HuH-7 (cell line): ENCODE measurements at regions not wholly inside any gene's neighbourhood (a gene's known extent, or its start where the extent isn't known, plus 50 kb on each side); places are given as distances from the start of the nearest gene placed in this dataset.
"Not testable (repeated sequence)": the region's sequence is repeated elsewhere in the genome, so short reads cannot be mapped to it uniquely, and the experiment has no call there.

Experiments used
- DNase-seq: peaks from one replicate; pipeline ENCODE4 v3.0.0; 2011; ENCODE audit warnings: low spot score

DNA sequence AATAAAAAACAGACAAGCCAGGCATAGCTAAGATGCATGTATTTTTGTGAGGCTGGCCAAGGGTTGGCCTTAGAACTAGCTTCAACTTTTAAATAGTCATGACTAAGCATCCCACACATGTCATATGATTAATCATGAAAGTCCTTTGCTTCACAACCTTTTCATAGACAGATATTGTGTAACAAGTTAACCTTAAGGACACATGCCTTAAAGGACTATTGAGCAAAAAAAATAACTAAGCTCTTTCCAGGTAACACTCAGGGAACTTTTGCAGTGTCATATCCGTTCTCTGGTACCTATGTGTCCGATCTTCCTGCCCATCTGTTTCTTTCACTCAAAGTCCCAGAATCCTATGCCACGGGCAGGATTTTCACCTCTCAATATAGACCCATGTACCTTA is 498.4 kb downstream of the STK39 start:
- no peak for DNase-seq

GRCh38 chr2:167748536-167748935 is 498.9 kb downstream of the STK39 start:
- no peak for DNase-seq

- no peak for DNase-seq
Measured at GRCh38 chr2:167745667-167746066, 501.7 kb downstream of the STK39 start.

DNA sequence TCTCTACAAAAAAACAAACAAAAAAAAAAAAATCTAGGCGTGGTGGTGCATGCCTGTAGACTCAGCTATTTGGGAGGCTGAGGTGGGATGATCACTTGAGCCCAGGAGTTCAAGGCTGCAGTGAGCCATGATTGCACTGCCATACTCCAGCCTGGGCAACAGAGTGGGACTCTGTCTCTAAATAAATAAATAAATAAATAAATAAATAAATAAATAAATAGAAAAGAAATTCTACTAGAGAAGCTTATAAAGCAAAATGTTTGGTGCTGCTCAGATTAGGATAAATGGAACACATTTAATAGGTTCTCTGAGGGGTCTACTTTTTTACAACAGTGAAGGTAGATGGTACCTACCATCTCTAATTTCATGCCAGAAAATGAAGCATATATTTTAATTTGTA is 507.5 kb downstream of the STK39 start:
- DNase-seq: not testable (repeated sequence)

DNA sequence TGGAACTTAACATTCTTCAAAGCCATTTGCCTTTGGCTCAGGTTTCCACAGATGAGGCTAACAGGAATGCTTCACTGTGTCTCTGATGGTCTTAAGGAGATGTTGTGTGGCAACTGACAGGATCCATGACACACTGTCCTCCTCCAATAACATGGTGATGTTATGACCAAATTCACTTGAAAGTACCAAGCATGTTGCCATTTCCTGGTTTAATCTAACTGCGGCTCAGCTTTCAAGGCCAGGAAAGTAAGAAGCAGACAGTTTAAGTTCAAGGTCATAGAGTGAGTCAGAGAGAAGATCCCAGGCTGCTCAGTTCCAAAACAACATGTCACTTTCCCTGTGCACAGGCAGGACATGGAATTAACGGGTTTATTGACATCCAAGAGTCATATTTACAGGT is 513.6 kb downstream of the STK39 start:
- DNase-seq: no peak

- DNase-seq: no peak
Measured at GRCh38 chr2:167732326-167732725, 515.1 kb downstream of the STK39 start.

GRCh38 chr2:167729911-167730310 is 517.5 kb downstream of the STK39 start:
- no peak for DNase-seq

- DNase-seq: no peak
Measured at GRCh38 chr2:167726788-167727187, 520.6 kb downstream of the STK39 start.

DNA sequence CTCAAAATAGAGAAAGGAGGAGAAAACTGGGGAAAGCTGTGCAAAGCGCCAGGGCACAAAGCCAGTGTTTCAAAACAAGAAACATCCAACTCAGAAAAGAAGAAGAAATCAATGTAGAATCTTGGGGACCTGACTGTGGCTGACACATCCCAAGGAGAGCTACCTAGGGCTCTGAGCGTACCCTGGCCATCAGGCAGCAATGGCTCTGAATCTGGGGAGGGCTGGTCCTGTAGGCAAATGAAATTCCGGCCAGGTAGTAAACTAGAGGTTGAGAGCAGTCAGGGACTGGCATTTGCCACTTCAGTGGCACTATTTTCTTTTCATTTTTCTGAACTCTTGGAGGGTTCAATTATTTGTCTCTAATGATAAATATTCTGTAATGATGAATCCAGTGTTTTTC is 525.8 kb downstream of the STK39 start:
- DNase-seq: no peak

DNA sequence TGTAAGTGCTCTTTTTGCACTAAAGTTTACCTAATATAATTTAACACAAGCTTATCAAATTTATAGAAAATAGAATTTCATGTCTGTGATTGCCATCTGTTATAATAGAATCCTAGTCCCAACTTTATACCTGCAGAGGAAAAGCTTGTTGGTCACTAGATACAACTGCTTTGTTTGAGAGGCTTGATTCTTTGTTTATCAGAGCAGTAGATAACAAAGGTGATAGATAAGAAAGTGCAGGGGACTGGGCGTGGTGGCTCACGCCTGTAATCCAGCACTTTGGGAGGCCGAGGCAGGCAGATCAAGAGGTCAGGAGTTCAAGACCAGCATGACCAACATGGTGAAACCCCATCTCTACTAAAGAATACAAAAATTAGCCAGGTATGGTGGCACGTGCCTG is 528.0 kb downstream of the STK39 start:
- DNase-seq: no peak

GRCh38 chr2:167718560-167718959 is 528.8 kb downstream of the STK39 start:
- peak; percentile 43 for DNase-seq

DNA sequence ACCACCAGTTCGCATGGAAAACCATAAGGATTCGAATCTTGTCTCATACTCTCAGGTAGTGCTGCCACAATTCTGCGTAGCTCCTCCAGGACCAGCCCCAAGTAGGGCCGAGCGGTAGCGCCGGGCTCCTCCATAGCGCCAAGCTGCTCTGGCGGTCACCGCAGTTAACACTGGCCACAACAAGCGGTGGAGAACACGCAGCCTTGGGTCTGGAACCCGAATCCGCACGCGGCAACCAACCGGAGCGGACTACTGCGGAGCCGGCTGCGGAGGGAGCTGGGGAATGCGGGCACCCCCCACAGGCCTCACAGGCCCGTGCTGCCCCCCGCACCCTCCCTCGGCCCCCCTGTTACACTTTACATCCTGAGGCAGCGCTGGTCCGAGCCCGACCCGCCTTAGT is 531.5 kb downstream of the STK39 start:
- no peak for DNase-seq

DNA sequence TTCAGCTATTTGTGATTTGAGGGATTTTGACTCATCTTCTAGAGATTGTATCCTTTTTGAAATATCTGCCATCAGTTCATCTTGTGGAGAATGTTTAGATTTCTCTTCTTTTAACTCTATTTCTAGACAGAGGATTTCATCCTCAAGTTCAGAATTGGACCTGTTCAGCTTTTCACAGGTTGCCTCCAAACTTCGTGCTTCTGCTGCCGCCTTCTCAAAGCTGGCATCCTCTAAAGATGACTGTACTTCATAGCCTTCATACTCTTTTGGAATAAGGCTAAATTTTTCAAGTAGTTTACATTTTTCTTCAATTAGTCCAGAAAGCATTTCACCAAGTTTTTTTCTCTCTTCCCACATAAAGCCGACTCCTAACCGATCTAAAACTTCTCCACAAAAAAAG is 531.9 kb downstream of the STK39 start:
- DNase-seq: not testable (repeated sequence)

GRCh38 chr2:167712275-167712674 is 535.1 kb downstream of the STK39 start:
- DNase-seq: no peak

DNA sequence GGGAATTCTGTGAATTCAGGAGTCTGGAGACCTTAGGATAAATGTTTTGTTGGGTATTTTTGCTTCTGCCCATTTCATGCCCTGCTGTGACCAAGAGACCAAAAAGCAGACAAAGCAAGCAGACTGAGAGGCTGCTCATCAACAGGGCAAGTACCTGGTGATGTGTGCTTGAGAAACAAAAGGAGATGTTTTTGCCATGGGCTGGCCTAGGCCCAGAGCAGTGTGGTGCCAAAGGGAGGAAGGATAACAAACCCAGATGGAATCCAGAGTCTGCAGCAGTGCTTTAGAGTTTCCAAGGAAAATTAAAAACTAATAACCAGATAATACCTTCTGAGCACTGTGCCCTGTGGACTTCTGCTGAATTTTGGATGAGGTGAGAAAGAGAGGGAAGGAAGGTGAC is 538.4 kb downstream of the STK39 start:
- DNase-seq: no peak

- DNase-seq: peak; percentile 20
Measured at GRCh38 chr2:167706800-167707199, 540.6 kb downstream of the STK39 start.

GRCh38 chr2:167703441-167703840 is 544.0 kb downstream of the STK39 start:
- no peak for DNase-seq

DNA sequence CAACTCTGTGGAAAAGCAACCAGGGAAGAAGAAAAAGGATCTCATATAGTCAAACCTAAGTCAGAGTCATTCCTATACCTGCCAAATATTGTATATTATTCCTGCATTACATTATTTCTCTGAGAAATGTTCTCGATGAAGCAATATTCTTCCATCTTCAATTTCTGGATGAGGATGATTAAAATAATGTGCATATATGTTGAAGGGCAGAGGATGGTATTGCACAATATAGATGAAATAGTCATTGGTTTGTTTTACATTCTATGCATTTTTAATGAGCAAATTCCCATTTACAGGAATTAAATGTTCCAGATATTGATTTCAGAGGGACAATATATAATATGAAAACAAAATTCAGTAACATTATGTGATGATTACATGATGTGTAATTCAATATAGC is 545.2 kb downstream of the STK39 start:
- no peak for DNase-seq

DNA sequence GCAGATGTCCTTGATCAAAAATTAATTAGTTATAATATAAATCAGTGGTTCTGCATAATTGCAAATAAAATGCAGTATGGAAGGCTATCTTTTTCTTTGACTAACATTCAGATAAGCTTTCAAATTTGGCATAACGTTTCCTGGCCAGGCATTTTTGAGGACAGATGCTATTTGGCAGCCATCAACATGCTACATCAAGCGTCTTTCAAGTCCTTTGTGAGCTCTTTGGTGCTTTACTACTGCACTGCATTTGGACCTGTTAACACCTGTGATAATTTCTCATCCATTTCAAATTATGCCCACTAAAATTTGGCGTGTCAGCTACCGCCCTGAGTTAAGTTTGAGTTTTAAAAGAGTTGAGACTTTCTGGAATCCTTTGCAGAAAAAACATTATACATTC is 545.7 kb downstream of the STK39 start:
- no peak for DNase-seq

DNA sequence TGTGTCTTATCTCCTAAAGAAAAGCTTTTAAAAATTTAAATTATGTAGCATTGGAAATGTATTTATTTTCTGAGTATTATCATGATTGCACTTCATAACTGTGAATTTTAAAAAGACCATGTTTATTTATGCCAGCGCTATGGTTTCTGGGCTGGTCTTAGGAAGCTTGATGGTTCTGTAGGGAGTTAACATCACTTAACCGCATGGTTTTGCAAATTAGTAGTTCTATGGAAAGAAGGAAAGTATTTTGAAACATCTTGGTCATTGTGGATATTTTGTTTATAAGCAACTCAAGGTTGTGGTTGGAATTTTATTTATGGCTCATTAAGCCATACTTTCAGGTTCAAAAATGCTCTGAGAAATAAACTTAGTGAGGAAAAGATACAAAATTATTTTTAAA is 549.4 kb downstream of the STK39 start:
- no peak for DNase-seq

GRCh38 chr2:167697194-167697593 is 550.2 kb downstream of the STK39 start:
- DNase-seq: no peak

GRCh38 chr2:167692936-167693335 is 554.5 kb downstream of the STK39 start:
- no peak for DNase-seq

DNA sequence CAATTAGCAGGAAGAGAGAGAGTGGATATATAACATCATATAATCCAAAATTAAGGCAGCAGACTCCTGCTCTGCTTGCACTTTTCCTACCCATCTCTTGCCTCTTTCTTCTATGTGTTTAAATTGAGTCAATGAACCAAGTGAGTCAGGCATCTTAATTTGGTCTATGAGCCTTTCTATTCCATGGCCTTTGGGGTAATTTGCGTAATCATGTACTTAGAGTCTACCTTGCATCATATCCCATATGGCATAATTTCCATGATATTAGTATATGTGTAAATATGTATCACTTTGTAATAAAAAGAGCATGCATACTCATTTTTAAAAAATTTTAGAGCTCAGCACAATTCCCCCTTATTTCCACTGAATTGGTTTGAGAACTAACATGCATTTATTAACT is 555.2 kb downstream of the STK39 start:
- no peak for DNase-seq

GRCh38 chr2:167689444-167689843 is 558.0 kb downstream of the STK39 start:
- peak; percentile 30 for DNase-seq

GRCh38 chr2:167686691-167687090 is 560.7 kb downstream of the STK39 start:
- no peak for DNase-seq
